GM23338 (cell line): ENCODE measurements at regions not wholly inside any gene's neighbourhood (a gene's known extent, or its start where the extent isn't known, plus 50 kb on each side); places are given as distances from the start of the nearest gene placed in this dataset.

Experiments
- ATAC-seq: fragments of 200-7000 bp; cut with Tn5 transposase; 3 replicates; pipeline ENCODE4 v1.9.1; 2020
- DNase-seq: peaks from one replicate; pipeline ENCODE4 v3.0.0-alpha.2; 2015; ENCODE audit warnings: low spot score
- H2AFZ ChIP-seq: fragments of 200-600 bp; sonication (generic); 2 replicates; pipeline ENCODE4 v1.8.0; 2016; ENCODE audit warnings: antibody characterized with exemption, mild to moderate bottlenecking, moderate library complexity
- H3F3A ChIP-seq: fragments of 200-600 bp; sonication (generic); replicated peaks from 2 replicates; pipeline ENCODE4 v1.8.0; 2017; ENCODE audit warnings: antibody characterized with exemption, mixed run types, low read depth
- H3K27ac ChIP-seq: fragments of 200-600 bp; sonication (generic); 2 replicates; pipeline ENCODE4 v1.6.1; 2016; ENCODE audit warnings: low read depth
- H3K27me3 ChIP-seq: fragments of 200-600 bp; sonication (generic); 2 replicates; pipeline ENCODE4 v1.8.0; 2016; ENCODE audit warnings: mild to moderate bottlenecking, mixed run types, moderate library complexity; ENCODE audit not compliant: insufficient read depth
- H3K36me3 ChIP-seq: fragments of 200-600 bp; sonication (generic); 2 replicates; pipeline ENCODE4 v1.8.0; 2016; ENCODE audit warnings: mild to moderate bottlenecking; ENCODE audit not compliant: insufficient read depth
- H3K4me1 ChIP-seq: fragments of 200-600 bp; sonication (generic); 2 replicates; pipeline ENCODE4 v1.8.0; 2016; ENCODE audit warnings: mild to moderate bottlenecking, moderate library complexity; ENCODE audit not compliant: insufficient read depth
- H3K4me2 ChIP-seq: fragments of 200-600 bp; sonication (generic); 2 replicates; pipeline ENCODE4 v1.7.1; 2017; ENCODE audit warnings: mixed run types
- H3K4me3 ChIP-seq: fragments of 200-600 bp; sonication (generic); 2 replicates; pipeline ENCODE4 v1.6.1; 2016; ENCODE audit warnings: mixed run types
- H3K79me2 ChIP-seq: fragments of 200-600 bp; sonication (generic); replicated peaks from 2 replicates; pipeline ENCODE4 v1.8.0; 2017; ENCODE audit warnings: mild to moderate bottlenecking; ENCODE audit not compliant: insufficient read depth
- H3K9me2 ChIP-seq: fragments of 200-600 bp; sonication (generic); 2 replicates; pipeline ENCODE4 v1.8.0; 2017; ENCODE audit not compliant: insufficient read depth
- H4K20me1 ChIP-seq: fragments of 200-600 bp; sonication (generic); replicated peaks from 2 replicates; pipeline ENCODE4 v1.8.0; 2017; ENCODE audit warnings: mild to moderate bottlenecking; ENCODE audit not compliant: insufficient read depth
- H3K27ac Mint-ChIP-seq: 2 replicates; pipeline ENCODE4 v1.8.0; 2020; ENCODE audit warnings: inconsistent platforms, mild to moderate bottlenecking, moderate library complexity, mixed read lengths
- H3K27me3 Mint-ChIP-seq: 3 replicates; pipeline ENCODE4 v1.8.0; 2022; ENCODE audit warnings: low read depth, mild to moderate bottlenecking, moderate library complexity, mixed read lengths, inconsistent platforms; ENCODE audit not compliant: insufficient read depth, poor library complexity
- H3K36me3 Mint-ChIP-seq: 3 replicates; pipeline ENCODE4 v1.8.0; 2021; ENCODE audit warnings: low read depth, mild to moderate bottlenecking, inconsistent platforms, moderate library complexity, mixed read lengths
- H3K4me1 Mint-ChIP-seq: 3 replicates; pipeline ENCODE4 v1.8.0; 2020; ENCODE audit warnings: mild to moderate bottlenecking, inconsistent platforms, mixed read lengths
- H3K4me3 Mint-ChIP-seq: 3 replicates; pipeline ENCODE4 v1.8.0; 2021; ENCODE audit warnings: moderate library complexity, mild to moderate bottlenecking, inconsistent platforms, mixed read lengths
- H3K9me3 Mint-ChIP-seq: 3 replicates; pipeline ENCODE4 v1.8.0; 2020; ENCODE audit warnings: moderate library complexity, mild to moderate bottlenecking, inconsistent platforms, mixed read lengths
- CREB1 ChIP-seq: fragments of 250-450 bp; sonication (Bioruptor Pico); IDR thresholded peaks from 2 replicates; pipeline ENCODE4 v1.5.0; 2020; ENCODE audit warnings: low read depth, mild to moderate bottlenecking, moderate library complexity
- CTCF ChIP-seq, 2 experiments: fragments of 200-600 bp in 1 of 2; sonication (generic) in 1 of 2; conservative IDR thresholded peaks; 2 replicates each; pipeline versions ENCODE4 v1.5.1 to v1.6.1; 2016 to 2017; ENCODE audit warnings: antibody characterized with exemption in 2 of 2, low read depth in 2 of 2, mild to moderate bottlenecking in 2 of 2, moderate library complexity in 1 of 2
- ETS1 ChIP-seq: IDR thresholded peaks from 2 replicates; pipeline ENCODE4 v1.6.1; 2016; ENCODE audit warnings: antibody characterized with exemption
- EZH2 ChIP-seq: fragments of 200-600 bp; sonication (generic); IDR thresholded peaks from one replicate; pipeline ENCODE4 v1.8.0; 2017; ENCODE audit warnings: antibody characterized with exemption, mild to moderate bottlenecking, low read depth; ENCODE audit not compliant: unreplicated experiment
- EZH2phosphoT487 ChIP-seq: fragments of 200-600 bp; sonication (generic); IDR thresholded peaks from one replicate; pipeline ENCODE4 v1.8.1; 2018; ENCODE audit warnings: antibody characterized with exemption; ENCODE audit not compliant: unreplicated experiment
- JUNB ChIP-seq: IDR thresholded peaks from one replicate; pipeline ENCODE4 v1.6.1; 2016; ENCODE audit warnings: antibody characterized with exemption; ENCODE audit not compliant: unreplicated experiment
- NANOG ChIP-seq: IDR thresholded peaks from 2 replicates; pipeline ENCODE4 v1.6.1; 2016; ENCODE audit warnings: antibody characterized with exemption, borderline replicate concordance
- POLR2AphosphoS5 ChIP-seq: IDR thresholded peaks from 2 replicates; pipeline ENCODE4 v1.6.1; 2016; ENCODE audit warnings: antibody characterized with exemption, low read depth
- REST ChIP-seq: IDR thresholded peaks from one replicate; pipeline ENCODE4 v1.6.1; 2018; ENCODE audit warnings: antibody characterized with exemption; ENCODE audit not compliant: unreplicated experiment
- STAT1 ChIP-seq: IDR thresholded peaks from one replicate; pipeline ENCODE4 v1.6.1; 2016; ENCODE audit warnings: antibody characterized with exemption; ENCODE audit not compliant: unreplicated experiment
- ZNF114 ChIP-seq: fragments of 250-450 bp; sonication (Bioruptor Pico); IDR thresholded peaks from 2 replicates; pipeline ENCODE4 v1.5.0; 2020; ENCODE audit warnings: mild to moderate bottlenecking, moderate library complexity
- ZNF331 ChIP-seq: fragments of 250-450 bp; sonication (Bioruptor Pico); IDR thresholded peaks from 2 replicates; pipeline ENCODE4 v1.5.0; 2020; ENCODE audit warnings: low read depth, mild to moderate bottlenecking, moderate library complexity
- ZNF462 ChIP-seq: fragments of 250-450 bp; sonication (Bioruptor Pico); IDR thresholded peaks from 2 replicates; pipeline ENCODE4 v1.5.0; 2020; ENCODE audit warnings: mild to moderate bottlenecking, moderate library complexity

- no peak for TF ChIP-seq EZH2
Observed at GRCh38 chr6:44534291-44534690, 146.8 kb downstream of the CDC5L start (continued).

- Mint-ChIP-seq H3K27ac (no peak overlapping the region), H3K4me3 (no peak overlapping the region), H3K36me3 (peaks cover 5% of the 10 kb centered on the region), H3K4me1 (peaks cover 7% of the 10 kb centered on the region; the same call in 2 of the 3 replicates), H3K27me3 (peaks cover 2% of the 10 kb centered on the region), H3K9me3 (peaks cover 4% of the 10 kb centered on the region)
- no peak for ATAC-seq
- Histone ChIP-seq H3K27me3 (no peaks in the 10 kb centered on the region), H3K4me2 (no peak overlapping the region), H3K36me3 (no peaks in the 10 kb centered on the region; the same call in 1 of the 2 replicates), H3K27ac (no peak overlapping the region), H3K9me2 (peaks cover 12% of the 10 kb centered on the region), H2AFZ (no peak overlapping the region), H4K20me1 (no peaks in the 10 kb centered on the region), H3F3A (no peaks in the 10 kb centered on the region), H3K4me1 (no peaks in the 10 kb centered on the region), H3K79me2 (no peaks in the 10 kb centered on the region), H3K4me3 (no peak overlapping the region)
- TF ChIP-seq STAT1 (no peak), POLR2AphosphoS5 (no peak), ZNF462 (no peak), NANOG (no peak), ZNF331 (CRISPR knock-in tag) (no peak), JUNB (no peak), CTCF (conservative IDR thresholded peaks at IDR 0.05; ENCODE audit: low read depth in 2 of 2) (no peak), CREB1 (no peak), REST (no peak), ETS1 (no peak), ZNF114 (CRISPR knock-in tag) (no peak), EZH2phosphoT487 (no peak), EZH2 (no peak)
- no peak for DNase-seq
Observed at GRCh38 chr6:44535446-44535845, 147.9 kb downstream of the CDC5L start.
